Neural progenitor cell (in vitro differentiated cells): ENCODE measurements at regions not wholly inside any gene's neighbourhood (a gene's known extent, or its start where the extent isn't known, plus 50 kb on each side); places are given as distances from the start of the nearest gene placed in this dataset.
"Not testable (repeated sequence)": the region's sequence is repeated elsewhere in the genome, so short reads cannot be mapped to it uniquely, and the experiment has no call there.

Source experiments
- CTCF ChIP-seq: fragments of 200-600 bp; sonication (generic); IDR thresholded peaks from 2 replicates; pipeline ENCODE4 v1.5.1; 2017; ENCODE audit warnings: antibody characterized with exemption, mild to moderate bottlenecking
- EZH2 ChIP-seq: fragments of 200-600 bp; sonication (generic); IDR thresholded peaks from 2 replicates; pipeline ENCODE4 v1.6.1; 2017; ENCODE audit warnings: antibody characterized with exemption, mild to moderate bottlenecking, moderate library complexity
- EZH2phosphoT487 ChIP-seq: fragments of 200-600 bp; sonication (generic); IDR thresholded peaks from 2 replicates; pipeline ENCODE4 v1.6.1; 2017; ENCODE audit warnings: antibody characterized with exemption

DNA sequence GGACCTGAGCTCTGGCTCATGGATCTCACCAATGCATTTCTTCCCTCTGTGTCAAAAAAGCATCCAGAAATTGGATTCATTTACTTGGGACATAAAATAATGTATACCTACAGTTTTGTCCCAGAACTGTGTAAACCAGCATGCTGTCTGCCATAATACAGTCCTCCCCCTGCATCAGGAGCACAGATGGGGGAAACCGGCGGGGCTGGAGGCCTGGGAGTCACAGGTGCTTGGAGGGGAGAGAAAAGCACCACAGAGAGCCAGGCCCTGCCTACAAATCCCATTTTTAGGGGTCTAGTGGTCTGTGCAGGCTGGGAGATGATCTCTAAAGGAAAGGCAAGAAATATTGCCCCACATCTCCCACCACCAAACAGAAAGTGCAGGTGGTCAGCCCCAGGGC lies 91.8 kb downstream of the POTEM start:
- TF ChIP-seq CTCF, EZH2, EZH2phosphoT487: not testable (repeated sequence)
